ENCODE measurements at regions not wholly inside any gene's neighbourhood (a gene's known extent, or its start where the extent isn't known, plus 50 kb on each side); places are given as distances from the start of the nearest gene placed in this dataset.

GRCh38 chr11:40062616-40063015, 1396.8 kb downstream of the LRRC4C start:
- FAIRE-seq: no peak

- no peak for FAIRE-seq
Observed at GRCh38 chr11:40061221-40061620, 1398.2 kb downstream of the LRRC4C start.

- FAIRE-seq: no peak
Observed at GRCh38 chr11:40054631-40055030, 1404.8 kb downstream of the LRRC4C start.

- FAIRE-seq: no peak
Observed at GRCh38 chr11:40045312-40045711, 1414.1 kb downstream of the LRRC4C start.

- no peak for FAIRE-seq
Observed at GRCh38 chr11:40037005-40037404, 1422.4 kb downstream of the LRRC4C start.

GRCh38 chr11:40032331-40032730, 1427.1 kb downstream of the LRRC4C start:
- FAIRE-seq: no peak

GRCh38 chr11:40030867-40031266, 1428.6 kb downstream of the LRRC4C start:
- no peak for FAIRE-seq

GRCh38 chr11:40029391-40029790, 1430.1 kb downstream of the LRRC4C start:
- no peak for FAIRE-seq

- no peak for FAIRE-seq
Observed at GRCh38 chr11:40027720-40028119, 1431.7 kb downstream of the LRRC4C start.

GRCh38 chr11:40023724-40024123, 1435.7 kb downstream of the LRRC4C start:
- no peak for FAIRE-seq

- no peak for FAIRE-seq
Observed at GRCh38 chr11:40010011-40010410, 1449.4 kb downstream of the LRRC4C start.

- FAIRE-seq: no peak
Observed at GRCh38 chr11:39992551-39992950, 1466.9 kb downstream of the LRRC4C start.

GRCh38 chr11:39990421-39990831, 1469.0 kb downstream of the LRRC4C start:
- FAIRE-seq: no peak

- FAIRE-seq: no peak
Observed at GRCh38 chr11:39975091-39975490, 1484.4 kb downstream of the LRRC4C start.

- no peak for FAIRE-seq
Observed at GRCh38 chr11:39972461-39972860, 1487.0 kb downstream of the LRRC4C start.

GRCh38 chr11:39971938-39972337, 1487.5 kb downstream of the LRRC4C start:
- FAIRE-seq: no peak

GRCh38 chr11:39968071-39968470, 1491.4 kb downstream of the LRRC4C start:
- no peak for FAIRE-seq

GRCh38 chr11:39965701-39966100, 1493.8 kb downstream of the LRRC4C start:
- no peak for FAIRE-seq

- FAIRE-seq: no peak
Observed at GRCh38 chr11:39960206-39960605, 1499.2 kb downstream of the LRRC4C start.

GRCh38 chr11:39932966-39933365, 1526.5 kb downstream of the LRRC4C start:
- FAIRE-seq: no peak

GRCh38 chr11:39917256-39917655, 1542.2 kb downstream of the LRRC4C start:
- no peak for FAIRE-seq

- no peak for FAIRE-seq
Observed at GRCh38 chr11:39910087-39910486, 1549.4 kb downstream of the LRRC4C start.

- FAIRE-seq: no peak
Observed at GRCh38 chr11:39860931-39861330, 1598.5 kb downstream of the LRRC4C start.

GRCh38 chr11:39817241-39817640, 1642.2 kb downstream of the LRRC4C start:
- no peak for FAIRE-seq

- FAIRE-seq: no peak
Observed at GRCh38 chr11:39810358-39810757, 1649.1 kb downstream of the LRRC4C start.

- no peak for FAIRE-seq
Observed at GRCh38 chr11:39809833-39810232, 1649.6 kb downstream of the LRRC4C start.
